ENCODE measurements at regions not wholly inside any gene's neighbourhood (a gene's known extent, or its start where the extent isn't known, plus 50 kb on each side); places are given as distances from the start of the nearest gene placed in this dataset.

GRCh38 chr9:84140535-84141101, 160.0 kb downstream of the RMI1 start:
- CTCF ChIA-PET, result interaction anchor here (0.6 kb wide), 2 partner anchors 138 to 491 kb away, joined by 3 read pairs; no protein-coding TSS in a partner anchor
- dilution Hi-C loops (cut with HindIII; ENCODE audit: low sequenced_read_pairs, unreplicated experiment), result no loop called here
- no peak overlapping the region for H3K14ac ChIP-seq (replicated peaks; ENCODE audit: low read depth, low read length)
- no peaks in the 10 kb centered on the region for H3K9me1 ChIP-seq (ENCODE audit: insufficient read depth, low read length)
- no peaks in the 10 kb centered on the region for H3K36me3 ChIP-seq (ENCODE audit: control insufficient read depth, insufficient read depth, low read length)
- TF ChIP-seq RAD21 (IDR thresholded peaks at IDR 0.05; ENCODE audit: low read length) (no peak), RFX5 (IDR thresholded peaks at IDR 0.05; ENCODE audit: low read depth, low read length) (no peak), BHLHE40 (IDR thresholded peaks at IDR 0.05; ENCODE audit: low read depth, low read length) (no peak), SMC3 (IDR thresholded peaks at IDR 0.05; ENCODE audit: low read depth, low read length) (no peak), CTCF (conservative IDR thresholded peaks at IDR 0.05; ENCODE audit: low read depth, low read length) (no peak)
- no peak overlapping the region; the same call in 1 of the 2 replicates for H3K18ac ChIP-seq (ENCODE audit: low read depth, low read length)
- H2BK15ac ChIP-seq (ENCODE audit: low read depth, low read length), result no peak overlapping the region
- peaks cover 2% of the 10 kb centered on the region; the same call in 1 of the 2 replicates for H3K4me1 ChIP-seq (ENCODE audit: control insufficient read depth, insufficient read depth, low read length)
- peak; percentile 18 for DNase-seq
- no peak for ATAC-seq (ENCODE audit: low read depth)
- no peak overlapping the region for H2BK120ac ChIP-seq (ENCODE audit: low read depth, low read length)
- H3K4me3 ChIP-seq (ENCODE audit: insufficient read depth, low read depth, low read length), result peak overlapping the region; percentile 27
- H2AK5ac ChIP-seq (ENCODE audit: low read depth, low read length), result no peak overlapping the region
- H3K79me1 ChIP-seq (ENCODE audit: low read depth in 1 of 2, low read length in 2 of 2), result no peaks in the 10 kb centered on the region
- in situ Hi-C loops (cut with MboI; ENCODE audit: low sequenced_read_pairs), result no loop called here
- H3K4me2 ChIP-seq (ENCODE audit: low read depth, low read length), result peak overlapping the region; percentile 59
- H3K27me3 ChIP-seq (ENCODE audit: control insufficient read depth, insufficient read depth, low read length), result peaks cover 55% of the 10 kb centered on the region
- 0 out of 2 replicates have a peak overlapping the region, but pooled peaks have one; percentile 9 for H3K9ac ChIP-seq (ENCODE audit: low read depth, low read length)
- H3K23ac ChIP-seq (ENCODE audit: low read depth, low read length), result no peak overlapping the region
- H2AFZ ChIP-seq (replicated peaks; ENCODE audit: low read length, poor library complexity), result peak overlapping the region; percentile 16
- no CpG with 5 or more reads among the region's 41 CpGs for WGBS, 2 experiments (ENCODE audit: extremely low coverage in 2 of 2, insufficient read length in 1 of 2)
- BruUV-seq (replicated peaks), result no TSS peak
- H4K8ac ChIP-seq (ENCODE audit: low read depth in 2 of 2, low read length in 2 of 2), result no peak overlapping the region
- H3K27ac ChIP-seq (ENCODE audit: insufficient read depth, low read length), result no peak overlapping the region
- no peaks in the 10 kb centered on the region for H4K20me1 ChIP-seq (ENCODE audit: insufficient read depth, low read length)
- POLR2A ChIA-PET (ENCODE audit: unreplicated experiment), result no interaction called here
- H2BK5ac ChIP-seq (ENCODE audit: low read depth, low read length, poor library complexity, severe bottlenecking), result no peak overlapping the region
- H2BK20ac ChIP-seq (ENCODE audit: low read depth, low read length), result no peak overlapping the region
- no peak overlapping the region for H4K91ac ChIP-seq (ENCODE audit: insufficient read depth, low read depth, low read length)
- H3K56ac ChIP-seq (ENCODE audit: extremely low read depth, insufficient read depth, low read length), result no peak overlapping the region
- H4K5ac ChIP-seq (ENCODE audit: low read depth, low read length), result no peak overlapping the region
- H3K4ac ChIP-seq (ENCODE audit: low read depth, low read length), result no peak overlapping the region
- intact Hi-C loops (cut with micrococcal nuclease), result no loop called here
- no peak overlapping the region for H2AK9ac ChIP-seq (replicated peaks; ENCODE audit: low read depth, low read length, poor library complexity)
- peaks cover 5% of the 10 kb centered on the region for H3K9me3 ChIP-seq (ENCODE audit: control insufficient read depth, insufficient read depth, low read length)
